Activated naive CD4-positive, alpha-beta T cell treated with Interleukin-2 at 50 U/mL for 16 hours (primary cell): ENCODE measurements at regions not wholly inside any gene's neighbourhood (a gene's known extent, or its start where the extent isn't known, plus 50 kb on each side); places are given as distances from the start of the nearest gene placed in this dataset.

Experiments used
- DNase-seq: peaks from one replicate; pipeline ENCODE4 v3.0.0-alpha.2; 2020

DNA sequence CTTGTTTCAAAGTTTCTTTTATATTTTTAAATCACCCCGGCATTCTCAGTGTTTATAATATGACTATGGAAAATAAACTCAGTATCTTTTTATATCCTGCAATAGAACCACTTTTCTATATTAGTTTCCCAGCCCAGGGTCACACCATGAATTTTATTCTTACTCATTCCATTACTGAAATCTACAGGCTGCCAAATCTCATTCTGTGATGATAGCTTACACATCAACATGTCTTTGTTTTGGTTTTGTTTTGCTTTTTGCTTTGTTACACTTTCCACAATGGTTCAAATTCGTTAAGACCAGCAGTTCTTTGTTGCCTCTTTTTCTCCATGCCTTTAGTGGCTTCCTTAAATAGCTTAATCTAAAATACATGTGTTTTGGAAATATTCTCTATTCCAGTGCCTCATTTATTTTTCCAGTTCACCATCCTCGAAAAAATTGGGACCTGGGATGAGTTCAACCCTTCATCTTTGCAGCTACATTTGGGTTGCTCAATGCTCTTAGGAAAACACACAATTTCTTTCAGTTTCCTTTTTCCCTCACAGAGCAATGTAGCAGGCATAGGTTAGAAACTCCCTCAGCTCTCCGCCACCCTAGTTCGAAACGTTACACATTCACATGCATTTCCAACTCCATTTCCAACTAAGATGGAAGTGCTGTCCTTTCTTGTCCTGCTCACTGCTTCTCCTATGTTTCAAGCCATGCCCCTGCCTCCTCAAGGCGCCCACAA lies 1146.3 kb downstream of the MAT2B start:
- no peak for DNase-seq

DNA sequence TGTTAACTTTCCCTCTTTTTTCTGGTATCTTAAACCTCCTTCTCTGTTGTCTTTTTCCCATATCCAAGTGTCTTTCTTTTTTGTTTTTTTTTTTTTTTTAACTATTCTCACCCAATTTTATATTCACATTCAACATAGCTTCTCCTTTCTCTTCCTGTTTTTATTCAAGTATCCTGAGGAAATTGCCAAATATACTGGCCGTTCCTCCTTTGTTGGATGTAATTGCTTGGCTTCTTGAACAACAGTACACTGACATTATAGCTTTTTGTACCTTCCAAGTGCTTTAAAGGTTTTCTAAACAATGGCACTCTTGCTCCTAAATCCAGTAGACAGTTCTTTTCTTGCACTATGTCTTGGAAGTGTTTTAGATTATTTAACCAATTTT lies 1146.8 kb downstream of the MAT2B start:
- DNase-seq = no peak

DNA sequence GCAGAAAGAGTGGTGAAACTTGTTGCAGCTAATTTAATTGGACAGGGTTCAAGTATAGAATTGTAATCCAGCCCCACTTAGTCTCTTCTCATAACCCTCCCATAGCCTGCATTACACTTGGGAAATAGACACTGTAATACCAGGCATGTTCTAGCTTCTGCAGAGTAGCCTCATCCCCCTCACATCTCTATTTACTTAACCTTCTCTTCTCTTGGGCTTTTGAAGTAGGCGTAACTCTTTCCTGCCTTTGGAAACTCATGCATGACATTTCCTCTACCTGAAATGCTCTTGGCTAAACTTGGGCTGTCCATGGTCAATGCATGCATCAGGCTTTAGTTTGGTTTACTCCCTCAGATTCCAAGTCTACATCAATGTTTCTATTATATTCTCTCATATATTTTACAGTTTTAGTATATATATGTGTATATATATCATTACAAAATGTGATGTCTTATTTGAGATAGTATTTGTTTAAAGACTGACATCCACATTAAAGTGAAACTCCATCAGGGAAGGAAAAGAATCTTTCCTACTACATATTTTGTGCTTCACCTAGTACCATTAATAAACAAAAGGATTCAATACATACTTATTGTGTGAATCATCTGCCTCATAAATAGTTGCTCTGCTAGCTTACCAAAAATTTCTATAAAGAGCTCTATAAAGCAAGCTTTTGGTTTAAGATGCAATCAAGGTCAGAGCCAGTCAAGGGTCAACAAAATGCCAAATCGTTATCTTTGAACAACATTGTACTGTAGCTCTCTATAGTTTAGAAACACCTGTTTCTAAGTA lies 1158.0 kb downstream of the MAT2B start:
- DNase-seq = no peak

DNA sequence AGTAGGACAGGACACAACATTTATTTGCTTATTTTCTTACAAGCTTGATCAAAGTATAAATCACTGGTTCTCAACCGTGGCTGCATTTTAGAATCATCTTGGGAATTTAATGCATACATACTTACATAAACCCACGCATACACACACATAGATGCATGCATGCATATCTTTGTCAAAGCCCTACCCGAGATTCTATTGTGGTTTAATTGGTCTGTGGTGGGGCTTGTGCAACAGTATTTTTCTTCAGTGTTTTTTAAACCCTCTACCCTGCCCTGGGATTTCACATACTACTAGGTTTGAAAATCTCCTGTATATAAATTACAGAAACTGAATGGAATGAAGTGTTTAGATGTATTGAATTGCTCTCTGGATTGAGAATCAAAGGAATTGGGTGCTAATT lies 1166.2 kb downstream of the MAT2B start:
- no peak for DNase-seq

DNA sequence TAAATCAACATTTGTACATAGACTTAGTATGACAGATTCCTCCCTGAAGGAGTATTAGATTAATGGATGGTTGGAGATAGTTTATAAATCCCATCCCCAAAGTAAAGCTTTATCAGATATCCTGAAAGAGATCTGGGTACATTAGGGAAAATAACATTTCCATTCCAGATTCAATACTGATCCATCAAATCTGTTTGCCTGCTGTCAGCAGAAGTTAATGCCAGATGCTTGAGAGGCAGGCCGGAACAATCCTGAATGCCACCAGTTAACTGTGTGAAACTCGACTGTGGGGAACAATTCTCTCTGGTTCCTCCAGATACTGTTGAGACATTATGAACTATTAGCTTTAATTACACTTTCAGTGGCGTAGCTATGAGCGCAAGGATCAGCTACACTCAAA lies 1166.8 kb downstream of the MAT2B start:
- DNase-seq = no peak

DNA sequence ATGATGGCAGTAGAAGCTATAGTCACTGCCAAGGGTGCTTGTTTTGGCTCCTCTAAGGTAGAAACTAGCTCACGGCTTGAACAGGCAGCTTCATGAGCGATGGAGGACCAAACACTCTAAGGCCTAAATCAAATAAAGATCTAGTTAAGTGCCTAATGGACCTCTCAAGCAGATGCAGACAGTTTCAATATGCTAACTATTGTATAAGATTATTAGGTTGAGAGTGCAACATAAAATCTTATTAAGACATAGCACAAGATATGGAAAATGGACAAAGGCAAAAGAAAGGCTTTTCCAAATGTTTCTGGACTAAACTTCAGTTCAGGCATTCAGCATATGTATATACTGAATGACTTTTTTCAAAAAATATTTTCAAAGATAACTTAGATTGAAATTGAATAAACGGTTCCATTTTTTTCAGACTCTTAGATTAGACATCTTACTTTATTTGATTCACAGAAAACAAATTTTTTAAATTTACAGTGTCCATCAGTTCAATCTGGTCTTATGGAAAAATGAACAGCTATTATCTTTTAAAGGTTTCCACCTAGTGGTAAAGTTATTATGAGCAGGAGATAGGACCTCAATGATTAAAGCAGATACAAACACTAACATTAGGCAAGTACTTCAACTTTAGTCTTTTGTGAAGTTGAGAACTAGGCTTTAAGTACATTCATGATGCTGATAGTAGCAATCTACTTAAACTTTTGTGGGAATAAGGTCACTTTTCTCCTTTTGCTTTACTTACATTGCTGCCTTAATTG lies 1167.7 kb downstream of the MAT2B start:
- DNase-seq = no peak

DNA sequence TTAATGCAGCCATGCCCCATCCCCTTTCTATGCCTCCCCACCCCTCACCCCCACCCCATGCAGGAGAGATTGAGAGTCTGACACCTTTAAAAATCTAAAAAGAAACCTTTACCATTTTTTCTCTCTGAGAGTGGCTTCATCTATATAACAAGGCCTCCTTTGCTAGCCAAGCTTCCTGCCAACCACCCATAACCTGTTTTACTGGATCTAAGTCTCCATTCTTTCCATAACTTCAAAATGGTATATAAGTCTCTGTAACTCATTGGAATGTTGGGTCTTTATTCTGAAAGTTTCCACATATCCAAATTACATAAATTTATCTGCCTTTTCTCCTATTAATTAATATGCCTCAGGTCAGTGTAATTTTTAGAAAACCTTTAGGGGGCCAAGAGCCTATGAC lies 1174.0 kb downstream of the MAT2B start:
- DNase-seq = no peak

DNA sequence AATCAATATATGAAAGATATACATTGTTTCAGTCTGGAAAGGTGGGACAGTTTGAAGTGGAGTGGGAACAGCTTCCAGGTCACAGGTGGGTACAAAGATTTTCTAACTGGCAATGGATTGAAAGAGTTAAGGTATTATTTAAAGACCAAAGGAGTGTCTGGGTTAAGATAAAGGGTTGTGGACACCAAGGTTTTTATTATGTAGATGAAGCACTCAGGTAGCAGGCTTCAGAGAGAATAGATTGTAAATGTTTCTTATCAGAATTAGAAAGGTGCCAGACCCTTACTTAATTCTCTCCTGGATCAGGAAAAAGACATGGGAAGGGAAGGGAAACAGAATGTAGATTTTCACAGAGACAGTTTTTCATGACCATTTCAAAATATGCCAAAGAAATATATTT lies 1174.8 kb downstream of the MAT2B start:
- DNase-seq = no peak

DNA sequence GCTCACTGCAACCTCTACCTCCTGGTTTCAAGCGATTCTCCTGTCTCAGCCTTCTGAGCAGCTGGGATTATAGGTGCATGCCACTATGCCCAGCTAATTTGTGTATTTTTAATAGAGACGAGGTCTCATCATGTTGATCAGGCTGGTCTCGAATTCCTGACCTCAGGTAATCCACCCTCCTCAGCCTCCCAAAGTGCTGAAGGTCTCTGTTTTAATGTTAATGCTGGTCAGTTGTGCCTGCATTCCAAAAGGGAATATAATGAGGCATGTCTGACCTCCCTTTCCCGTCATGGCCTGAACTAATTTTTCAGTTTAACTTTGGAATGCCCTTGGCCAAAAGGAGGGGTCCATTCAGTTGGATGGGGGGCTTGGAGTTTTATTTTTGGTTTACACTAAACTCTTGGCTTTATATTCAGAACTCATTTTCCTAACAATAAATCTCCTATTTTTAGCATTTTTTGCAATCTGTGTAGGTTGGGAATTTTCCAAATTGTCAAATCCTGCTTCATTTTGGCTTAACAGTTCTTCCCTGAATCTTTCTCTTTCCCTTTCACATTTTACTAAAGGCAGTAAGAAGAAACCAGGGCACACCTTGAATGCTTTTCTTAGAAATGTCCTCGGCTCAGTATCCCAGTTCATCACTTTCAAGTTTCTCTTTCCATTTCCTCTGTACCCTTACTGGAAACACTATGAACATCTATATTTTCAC lies 1175.5 kb downstream of the MAT2B start:
- no peak for DNase-seq

DNA sequence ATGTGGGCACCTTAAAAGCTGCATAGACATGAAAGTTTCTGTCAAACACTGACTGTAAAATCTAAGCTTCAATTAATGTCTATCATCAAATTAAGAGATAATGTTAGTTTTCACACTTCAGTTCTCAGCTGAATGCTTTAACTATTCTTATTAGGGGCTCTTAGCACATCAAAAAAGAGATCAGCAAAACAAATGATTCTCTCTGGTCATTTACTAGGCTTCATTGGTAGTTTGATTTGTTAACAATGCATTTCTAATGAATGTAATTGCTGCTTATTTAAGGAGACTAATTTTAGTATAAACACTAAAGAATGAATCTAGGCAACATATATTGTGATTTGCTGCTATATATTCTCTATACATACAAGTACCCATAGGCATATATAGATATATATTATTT lies 1182.0 kb downstream of the MAT2B start:
- no peak for DNase-seq

DNA sequence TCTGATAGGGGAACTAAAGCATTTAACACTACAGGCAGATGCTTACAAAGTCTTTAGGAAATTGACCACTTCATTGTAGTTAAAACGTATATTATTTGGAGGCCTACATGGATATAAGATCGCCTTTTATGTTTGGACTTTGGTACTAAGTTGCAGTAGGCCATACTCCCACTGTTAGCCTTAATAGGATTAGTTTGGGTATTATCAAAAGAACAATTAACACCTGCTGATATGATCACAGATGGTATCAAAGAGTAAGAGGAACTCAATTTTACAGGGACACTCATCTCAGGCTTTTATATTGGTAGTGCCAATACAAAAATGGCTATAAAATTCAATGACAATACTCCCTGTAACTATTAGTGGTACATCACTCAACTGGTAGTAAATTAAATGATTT lies 1183.0 kb downstream of the MAT2B start:
- DNase-seq = no peak

DNA sequence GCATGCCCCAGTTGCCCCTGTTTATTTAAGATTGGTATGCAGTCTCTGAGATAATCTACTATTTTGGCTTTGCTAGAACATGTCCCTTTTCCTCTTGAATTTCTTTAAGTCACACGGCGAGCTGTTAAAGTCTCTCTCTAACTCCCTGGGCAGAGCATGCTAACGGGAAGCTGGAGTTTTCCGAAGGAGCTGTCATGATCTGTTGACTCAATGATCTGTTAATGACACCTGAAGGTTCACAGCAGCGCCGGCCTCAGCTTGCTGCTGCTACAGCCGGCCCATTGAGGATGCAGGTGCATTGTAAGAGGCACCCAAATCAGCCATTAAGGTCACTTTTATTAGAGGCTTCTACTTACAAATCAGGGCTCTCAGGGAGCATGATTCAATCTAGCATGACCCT lies 1203.4 kb downstream of the MAT2B start:
- no peak for DNase-seq

DNA sequence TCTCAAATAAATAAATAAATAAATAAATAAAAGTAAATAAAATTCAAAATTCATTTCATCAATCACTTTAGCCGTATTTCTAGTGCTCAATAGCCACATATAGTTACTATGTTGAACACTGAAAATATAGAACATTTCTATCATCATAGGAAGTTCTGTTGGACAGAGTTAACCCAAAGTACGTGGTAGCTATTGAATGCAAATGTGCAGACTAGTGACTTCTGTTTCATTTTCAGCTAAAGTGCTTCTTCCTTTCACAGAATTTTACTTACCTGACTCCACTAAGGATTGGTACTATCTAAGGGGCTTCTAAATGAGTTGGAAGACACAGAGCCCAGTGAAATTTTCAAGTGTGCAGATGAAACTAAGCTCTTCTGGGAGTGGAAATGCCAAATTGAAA lies 1208.3 kb downstream of the MAT2B start:
- no peak for DNase-seq

DNA sequence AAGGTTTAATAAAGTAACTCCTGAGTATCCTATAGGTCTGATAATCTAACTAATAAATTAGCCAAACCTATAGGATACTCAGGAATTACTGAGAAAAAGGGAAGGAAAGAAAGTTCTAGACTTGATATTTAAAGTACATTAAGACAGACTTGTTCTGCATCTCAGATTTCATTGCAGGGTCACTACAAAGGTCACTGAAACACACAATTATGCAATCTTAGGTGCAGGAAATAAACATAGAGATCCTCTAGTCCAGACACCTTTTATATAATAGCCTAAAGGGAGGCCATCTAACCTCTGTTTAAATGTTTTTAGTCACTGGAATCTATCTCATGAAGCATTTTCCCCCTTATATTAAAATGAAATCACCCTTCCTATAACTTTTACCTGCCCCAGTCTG lies 1215.7 kb downstream of the MAT2B start:
- DNase-seq = no peak

DNA sequence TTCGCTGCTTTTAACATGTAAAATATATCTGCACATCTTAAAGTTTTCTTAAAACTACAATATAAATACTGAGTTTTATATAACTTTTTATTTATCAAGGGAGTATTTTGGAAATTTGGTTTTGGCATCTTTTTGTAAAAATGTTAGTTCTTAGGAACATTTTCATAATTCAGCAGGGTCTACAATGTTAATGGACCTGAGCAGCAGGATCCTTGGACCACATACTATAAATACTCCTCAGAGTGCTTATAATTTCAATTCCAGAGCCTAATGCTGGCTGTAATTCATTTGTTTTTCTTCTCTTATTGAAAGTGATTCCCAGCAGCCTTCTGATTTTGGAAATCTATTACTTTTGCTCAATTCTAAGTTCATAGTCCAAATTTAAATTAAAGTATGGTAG lies 1216.2 kb downstream of the MAT2B start:
- no peak for DNase-seq

DNA sequence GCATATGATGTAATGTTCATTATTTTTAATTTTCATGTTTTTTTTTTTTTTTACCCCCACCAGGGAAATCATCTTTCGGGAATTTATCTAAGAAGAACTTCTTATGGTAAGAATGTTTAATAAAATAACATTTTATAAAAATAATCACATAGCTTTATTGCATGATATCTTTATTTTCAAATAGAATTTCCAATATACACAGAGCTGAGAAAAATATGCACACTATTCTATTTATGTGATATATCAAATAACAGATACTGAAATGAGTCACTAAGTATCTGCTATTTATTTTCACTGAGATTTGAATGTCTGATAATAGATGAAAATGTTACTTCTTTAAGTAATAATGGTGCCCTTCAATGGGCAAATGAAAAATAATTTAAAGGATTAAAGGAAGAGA lies 1217.3 kb downstream of the MAT2B start:
- DNase-seq = no peak

DNA sequence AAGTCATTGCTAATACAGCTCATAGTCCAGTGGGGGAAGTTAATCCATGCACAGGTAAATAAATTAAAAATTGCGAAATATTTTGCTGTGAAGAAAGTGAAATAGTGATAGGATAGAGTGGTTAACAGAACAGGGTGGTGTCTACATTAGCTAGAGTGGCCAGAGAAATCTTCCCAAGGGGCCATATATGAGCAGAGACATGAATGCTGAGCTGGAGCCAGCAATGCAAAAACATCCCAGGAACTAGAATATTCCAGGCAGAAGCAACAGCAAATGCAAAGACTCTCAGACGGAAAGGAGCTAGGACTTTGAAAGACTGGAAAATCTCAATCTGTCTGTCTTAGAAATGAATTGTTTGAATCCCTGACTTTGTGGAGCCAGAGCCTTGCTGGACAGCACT lies 1221.6 kb downstream of the MAT2B start:
- DNase-seq = no peak

DNA sequence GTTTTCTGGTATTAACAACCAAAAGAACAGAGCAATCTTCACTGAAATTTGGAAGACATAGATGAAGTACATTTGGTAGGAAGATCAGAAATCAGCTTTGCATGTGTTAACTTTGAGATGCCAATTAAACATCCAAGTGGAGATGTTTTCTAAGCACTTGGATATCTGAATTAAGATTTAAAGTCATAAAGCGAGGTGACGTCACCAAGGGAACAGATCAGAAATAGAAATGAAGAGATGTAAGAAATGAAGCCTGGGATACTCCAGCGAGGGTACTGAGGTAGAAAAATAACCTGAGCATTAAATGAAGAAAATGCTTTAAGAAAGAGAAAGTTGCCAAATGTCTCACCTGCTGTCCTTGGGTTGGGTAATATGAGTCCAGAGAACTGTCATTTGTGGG lies 1223.3 kb downstream of the MAT2B start:
- no peak for DNase-seq

DNA sequence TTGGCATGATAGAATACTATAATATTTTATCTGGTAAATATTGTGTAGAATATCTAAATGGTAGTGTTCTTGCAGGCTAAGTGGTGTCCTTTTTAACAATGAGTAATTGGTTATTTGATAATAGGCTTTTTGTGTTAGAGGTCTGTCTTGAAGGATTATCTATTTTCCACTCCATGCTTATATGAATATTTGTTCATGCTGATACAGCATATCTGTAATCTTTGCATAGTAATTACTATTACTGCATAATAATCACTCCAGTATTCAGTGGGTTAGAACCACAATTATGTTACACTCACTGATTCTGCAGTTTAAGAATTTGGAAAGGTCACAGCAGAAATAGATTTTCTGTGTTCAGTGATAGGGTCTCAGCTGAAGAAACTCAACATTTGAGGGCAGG lies 1229.9 kb downstream of the MAT2B start:
- DNase-seq = no peak

DNA sequence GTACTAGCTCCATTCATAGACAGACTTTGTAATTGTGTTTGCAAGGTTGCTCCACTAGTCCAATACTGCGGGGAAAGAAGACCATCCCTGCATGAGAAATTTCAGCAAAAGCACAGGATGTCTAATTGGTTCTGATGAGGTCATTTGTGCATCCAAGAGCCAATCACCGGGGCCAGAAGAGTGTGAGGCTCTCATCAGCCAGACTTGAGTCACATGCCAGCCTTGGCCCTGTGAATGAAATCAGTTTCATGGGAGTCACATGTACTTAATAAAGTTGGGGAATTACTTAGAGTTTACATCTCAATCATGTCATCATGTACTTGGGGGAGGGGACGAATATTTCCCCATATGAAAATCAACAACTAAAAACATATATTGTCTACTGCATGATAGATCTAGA lies 1236.0 kb downstream of the MAT2B start:
- DNase-seq = no peak

DNA sequence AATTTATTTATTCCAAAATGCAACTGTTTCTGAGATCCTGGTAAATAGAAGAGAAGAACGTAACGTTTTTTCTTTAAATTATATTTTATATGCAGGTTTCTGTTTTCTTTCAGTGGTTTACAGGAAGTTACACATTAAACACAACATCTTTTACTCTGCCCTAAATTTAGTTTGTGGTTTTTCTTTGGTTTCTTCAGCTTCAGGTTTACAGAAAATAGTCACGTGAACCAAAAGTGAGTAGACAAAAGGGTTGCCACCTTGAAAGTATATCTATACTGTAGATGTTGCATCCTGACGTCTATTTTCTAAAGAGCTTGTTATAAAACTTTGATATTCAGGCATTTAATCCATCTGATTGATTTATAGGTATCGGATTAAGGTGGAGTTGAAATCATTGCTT lies 1236.6 kb downstream of the MAT2B start:
- no peak for DNase-seq

DNA sequence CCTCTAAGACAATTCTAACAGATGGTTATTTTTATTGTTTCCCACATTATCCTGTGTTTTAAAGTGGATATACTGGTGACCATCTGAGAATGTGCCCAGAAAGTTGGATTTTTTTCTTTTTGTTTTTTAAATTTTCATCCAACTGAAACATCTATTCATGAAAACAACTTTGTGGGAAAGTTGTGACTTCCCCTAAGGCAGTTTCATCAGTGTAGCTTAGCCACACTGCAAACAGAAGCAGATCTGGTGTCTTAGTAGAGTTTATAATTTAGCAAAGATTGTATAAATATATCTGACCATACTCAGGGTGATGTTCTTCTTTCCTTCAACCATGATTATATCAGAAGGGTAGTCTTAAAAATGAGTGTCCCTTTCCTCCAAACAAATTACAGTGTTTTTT lies 1241.3 kb downstream of the MAT2B start:
- no peak for DNase-seq

DNA sequence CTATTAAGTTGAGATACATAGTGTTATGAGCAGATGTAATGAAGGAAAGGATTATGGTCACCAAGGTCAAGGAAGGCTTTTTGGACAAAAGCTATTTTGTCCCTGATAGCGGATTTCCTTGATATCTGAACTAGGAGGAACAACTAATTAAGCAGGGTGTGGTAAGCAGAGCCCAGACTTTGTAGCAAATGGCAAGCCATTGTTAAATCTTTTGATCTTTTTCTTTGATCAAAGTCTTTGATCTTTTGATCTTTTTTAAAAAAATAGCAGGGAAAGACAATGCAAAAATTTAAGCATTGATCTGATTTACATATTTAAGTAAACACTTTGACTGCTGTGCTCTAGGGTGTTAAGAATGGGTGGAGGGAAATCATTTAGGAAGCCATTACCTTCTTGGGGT lies 1242.0 kb downstream of the MAT2B start:
- DNase-seq = no peak
